GM21737 (cell line): ENCODE measurements at regions not wholly inside any gene's neighbourhood (a gene's known extent, or its start where the extent isn't known, plus 50 kb on each side); places are given as distances from the start of the nearest gene placed in this dataset.
"Not testable (repeated sequence)": the region's sequence is repeated elsewhere in the genome, so short reads cannot be mapped to it uniquely, and the experiment has no call there.

Experiments
- ATAC-seq: cut with Tn5 transposase; IDR thresholded peaks from one replicate; pipeline ENCODE4 v1.9.1; 2021; ENCODE audit warnings: mild to moderate bottlenecking, moderate library complexity; ENCODE audit not compliant: unreplicated experiment

DNA sequence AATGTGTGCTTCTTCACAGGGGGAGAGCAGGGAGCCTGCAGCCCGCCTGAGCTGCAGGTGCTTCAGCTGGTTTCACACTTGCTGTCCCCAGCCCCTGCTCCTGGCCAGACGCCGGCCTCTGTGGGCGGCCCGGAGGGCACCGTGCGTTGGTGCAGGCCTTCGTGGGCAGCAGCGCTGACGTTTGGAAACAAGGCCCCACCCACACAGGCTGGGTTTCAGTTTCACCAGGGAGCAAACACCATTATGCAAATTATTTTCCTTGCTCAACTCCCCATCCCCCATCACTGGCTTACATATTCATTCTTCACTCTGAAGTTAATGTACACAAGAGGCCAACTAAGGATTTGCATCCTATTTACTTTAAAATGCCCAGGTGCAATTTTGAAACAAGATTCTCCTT is 343.2 kb downstream of the BCL2L11 start:
- ATAC-seq, result peak; percentile 91

DNA sequence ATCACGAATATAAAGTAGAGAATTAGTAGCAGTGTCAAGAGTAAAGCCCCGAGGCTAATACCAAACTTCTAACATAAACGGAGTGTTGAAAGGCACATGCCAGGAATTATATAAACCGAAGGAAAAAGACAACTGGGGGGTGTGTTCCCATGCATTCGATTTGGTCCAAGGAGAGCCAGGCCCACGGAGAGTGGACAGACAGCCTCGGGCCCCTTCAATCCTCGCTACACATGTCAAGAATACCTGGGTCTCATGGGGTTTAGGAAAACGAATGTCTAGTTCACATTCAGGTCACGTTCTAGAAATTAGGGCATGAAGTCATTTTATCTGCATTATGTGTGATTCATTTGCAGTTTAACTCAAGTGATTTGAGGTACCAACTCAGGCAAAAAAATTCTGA is 343.7 kb downstream of the BCL2L11 start:
- ATAC-seq, result not testable (repeated sequence)

GRCh38 chr2:111465521-111465920 is 344.8 kb downstream of the BCL2L11 start:
- not testable (repeated sequence) for ATAC-seq

GRCh38 chr2:111466744-111467143 is 346.0 kb downstream of the BCL2L11 start:
- ATAC-seq, result not testable (repeated sequence)

- ATAC-seq, result not testable (repeated sequence)
Observed at GRCh38 chr2:111470924-111471323, 350.2 kb downstream of the BCL2L11 start.

- not testable (repeated sequence) for ATAC-seq
Observed at GRCh38 chr2:111471791-111472530, 351.2 kb downstream of the BCL2L11 start.

DNA sequence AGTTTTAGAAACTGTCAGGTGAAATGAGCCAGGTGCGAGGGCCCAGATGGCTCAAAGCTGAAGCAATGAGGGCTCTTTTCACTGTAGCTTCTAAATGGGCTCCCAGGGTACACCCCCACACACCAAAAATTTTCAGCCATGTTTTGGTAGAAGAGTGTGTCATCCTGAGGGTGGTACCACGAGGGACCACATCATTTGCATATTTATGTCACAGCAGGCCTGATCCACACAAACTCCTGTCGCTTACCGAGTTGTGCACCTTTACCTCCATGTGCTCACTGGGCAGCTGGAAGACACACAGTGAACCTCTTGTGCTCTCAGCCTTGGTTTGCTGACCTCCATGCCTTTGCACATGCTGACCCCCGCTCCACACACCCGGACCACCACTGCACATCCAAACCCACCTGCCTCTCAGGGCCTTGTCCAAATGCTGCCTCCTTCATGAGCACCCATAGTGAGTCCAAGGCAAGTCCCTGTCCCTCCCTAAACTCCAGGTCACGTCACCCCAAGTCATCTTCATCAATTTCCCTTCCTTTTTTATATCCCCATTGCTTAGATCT is 352.2 kb downstream of the BCL2L11 start:
- ATAC-seq, result not testable (repeated sequence)

GRCh38 chr2:111473522-111473921 is 352.8 kb downstream of the BCL2L11 start:
- not testable (repeated sequence) for ATAC-seq

DNA sequence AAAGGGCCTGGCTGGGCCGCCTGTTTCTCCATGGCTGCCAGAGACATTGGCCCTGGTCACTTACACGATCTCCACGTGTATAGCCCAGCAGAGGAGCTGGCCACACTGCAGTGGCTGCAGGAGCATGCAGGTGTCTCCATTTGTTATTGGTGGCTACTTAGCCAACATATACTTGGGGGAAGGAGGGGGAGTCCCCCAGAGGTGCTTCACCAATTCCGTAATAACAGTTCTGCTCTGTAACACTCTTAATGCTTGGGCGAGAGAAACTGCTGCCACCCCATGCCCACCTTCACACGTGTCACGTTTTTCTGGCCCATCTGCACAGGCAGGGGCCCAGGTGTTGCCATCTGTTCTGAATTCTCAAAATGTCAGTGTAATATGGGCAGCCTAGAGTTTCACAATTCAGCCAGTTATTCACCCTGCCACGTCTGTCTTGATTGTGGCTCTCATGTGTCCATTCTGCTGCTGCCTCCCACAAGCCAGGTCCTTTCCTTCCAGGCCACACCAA is 353.5 kb downstream of the BCL2L11 start:
- ATAC-seq, result not testable (repeated sequence)

DNA sequence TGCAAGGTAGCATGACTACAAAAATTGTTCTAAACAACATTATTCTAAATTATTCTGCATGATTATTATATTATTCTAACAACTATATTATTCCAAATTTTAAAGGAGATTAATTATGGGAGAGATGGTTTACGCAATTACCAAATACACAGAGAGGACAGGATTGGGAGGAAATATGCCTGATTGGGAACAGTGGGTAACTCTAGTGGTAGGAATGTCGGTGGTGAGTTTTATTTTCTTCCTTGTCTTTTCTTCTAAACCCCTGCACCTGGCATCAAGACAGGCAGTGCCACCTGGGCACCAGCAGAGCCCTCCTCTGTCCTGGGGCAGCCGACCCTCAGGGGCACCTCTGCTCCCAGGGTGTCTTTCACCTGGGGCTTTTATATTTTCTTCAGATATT is 357.6 kb downstream of the BCL2L11 start:
- not testable (repeated sequence) for ATAC-seq

DNA sequence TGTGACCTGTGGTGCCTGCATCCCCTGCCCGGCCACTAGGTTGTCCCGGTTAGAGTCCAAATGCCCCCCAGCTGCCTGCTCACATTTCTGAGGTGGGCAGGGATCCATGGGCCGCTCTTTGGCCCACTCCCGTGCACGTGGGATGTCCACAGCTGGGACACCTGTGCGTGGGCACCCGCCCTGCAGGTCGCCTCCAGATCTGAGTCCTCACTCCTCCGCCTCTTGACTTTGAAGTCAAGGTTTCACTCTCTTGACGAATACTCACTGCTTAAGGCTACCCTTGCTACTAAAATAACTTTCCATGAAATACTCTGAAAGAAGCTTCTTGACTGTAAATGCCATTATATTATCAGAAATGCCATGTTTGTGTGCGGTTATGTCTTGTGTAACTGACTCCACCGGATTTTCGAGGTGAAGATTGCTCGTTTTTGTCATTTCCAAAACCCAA is 358.2 kb downstream of the BCL2L11 start:
- ATAC-seq, result not testable (repeated sequence)

DNA sequence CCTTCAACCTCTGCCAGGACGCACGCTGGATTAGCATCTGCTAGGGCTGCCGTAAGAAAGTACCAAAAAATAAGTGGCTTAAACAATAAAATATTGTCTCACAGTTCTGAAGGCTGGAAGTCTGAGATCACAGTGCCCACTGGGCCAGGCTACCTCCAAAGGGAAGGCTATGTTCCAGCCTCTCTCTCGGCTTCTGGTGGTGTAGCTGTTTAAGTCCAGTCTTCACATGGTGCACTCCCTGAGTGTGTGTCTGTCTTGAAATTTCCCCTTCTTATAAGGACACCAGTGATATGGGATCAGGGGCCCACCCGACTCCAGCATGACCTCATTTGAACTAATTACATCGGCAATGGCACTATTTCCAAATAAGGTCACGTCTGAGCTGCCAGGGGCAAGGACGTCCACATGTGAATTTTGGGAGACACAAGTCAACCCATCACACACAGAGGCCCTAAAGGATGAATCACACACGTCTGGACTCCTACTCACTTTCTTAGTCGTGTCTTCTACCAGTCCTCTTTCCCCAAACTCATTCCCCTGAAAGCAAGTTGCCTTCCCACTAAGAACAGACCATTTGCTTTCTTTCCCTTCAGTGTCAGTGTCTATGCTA is 359.4 kb downstream of the BCL2L11 start:
- not testable (repeated sequence) for ATAC-seq

DNA sequence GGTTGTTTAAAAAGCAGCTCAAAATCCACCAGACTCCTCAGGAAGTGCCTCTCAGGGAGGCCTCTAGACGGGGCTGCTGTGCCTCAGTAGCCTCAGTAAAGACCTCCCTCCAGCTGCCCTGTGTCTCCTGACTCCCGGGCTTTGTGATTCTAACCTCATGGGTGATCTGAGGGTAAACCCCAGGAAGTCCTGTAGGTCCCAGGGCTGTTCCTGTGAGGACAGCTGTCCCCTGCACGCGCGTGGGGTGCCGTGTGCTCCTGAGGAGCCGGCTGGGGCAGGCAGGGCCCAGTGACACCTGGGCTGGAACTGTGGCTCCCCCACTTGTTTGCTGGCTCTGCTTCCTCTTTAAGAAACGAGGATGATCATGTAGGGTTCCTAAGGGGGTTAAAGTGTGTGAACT is 359.9 kb downstream of the BCL2L11 start:
- not testable (repeated sequence) for ATAC-seq

GRCh38 chr2:111481219-111481618 is 360.5 kb downstream of the BCL2L11 start:
- not testable (repeated sequence) for ATAC-seq

DNA sequence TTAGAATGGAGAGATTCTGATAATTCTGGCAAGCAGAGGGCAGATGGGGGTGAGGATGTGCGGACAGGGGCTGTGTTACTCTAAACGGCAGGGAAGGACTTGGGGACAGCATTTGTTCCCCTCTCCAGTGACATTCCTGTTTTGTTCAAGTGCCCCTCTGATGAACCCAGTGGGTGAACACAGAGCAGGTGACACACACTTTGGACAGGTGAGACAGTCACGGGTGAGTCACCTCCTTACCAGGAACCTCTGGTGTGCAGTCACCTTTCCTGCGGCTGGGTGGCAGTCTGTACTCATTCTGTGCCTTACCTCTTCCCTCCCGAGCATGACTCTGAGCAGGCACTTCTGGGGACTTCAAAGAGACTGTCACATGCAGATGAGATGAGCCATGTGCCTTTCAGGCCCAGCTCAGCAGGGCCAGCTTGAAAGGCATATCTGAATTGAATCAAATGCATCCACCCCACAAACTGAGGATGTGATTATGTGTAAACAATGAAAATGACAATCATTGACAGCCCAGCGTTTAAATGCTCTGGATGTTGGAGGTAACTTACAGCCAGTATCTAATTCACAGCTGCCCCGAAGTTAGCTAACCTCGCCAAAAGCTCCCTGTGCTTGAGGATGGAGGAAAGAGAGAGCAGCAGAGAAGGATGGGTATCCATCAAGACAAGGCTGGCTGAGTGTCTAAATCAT is 362.4 kb downstream of the BCL2L11 start:
- peak; percentile 72 for ATAC-seq

GRCh38 chr2:111484097-111484496 is 363.4 kb downstream of the BCL2L11 start:
- not testable (repeated sequence) for ATAC-seq

GRCh38 chr2:111485895-111486294 is 365.2 kb downstream of the BCL2L11 start:
- ATAC-seq, result not testable (repeated sequence)

DNA sequence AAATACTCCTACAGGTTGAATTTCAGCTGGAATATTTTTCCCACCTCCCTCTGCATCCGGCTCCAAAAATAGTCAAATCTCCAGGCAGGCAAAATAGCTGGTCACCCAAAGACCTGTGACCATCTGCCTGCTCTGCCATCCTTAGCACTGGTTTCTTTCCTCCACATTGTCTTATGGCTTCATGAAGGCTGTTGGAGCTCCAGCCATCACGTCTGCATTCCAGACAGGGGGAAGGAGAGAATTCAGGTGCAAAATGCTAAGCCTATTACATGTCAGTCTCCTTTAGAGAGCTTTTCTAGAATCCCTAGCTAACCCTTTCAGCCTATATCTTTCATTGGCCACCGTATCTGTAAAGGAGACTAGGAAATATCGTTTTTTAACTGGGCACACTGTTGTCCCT is 367.7 kb downstream of the BCL2L11 start:
- ATAC-seq, result not testable (repeated sequence)

DNA sequence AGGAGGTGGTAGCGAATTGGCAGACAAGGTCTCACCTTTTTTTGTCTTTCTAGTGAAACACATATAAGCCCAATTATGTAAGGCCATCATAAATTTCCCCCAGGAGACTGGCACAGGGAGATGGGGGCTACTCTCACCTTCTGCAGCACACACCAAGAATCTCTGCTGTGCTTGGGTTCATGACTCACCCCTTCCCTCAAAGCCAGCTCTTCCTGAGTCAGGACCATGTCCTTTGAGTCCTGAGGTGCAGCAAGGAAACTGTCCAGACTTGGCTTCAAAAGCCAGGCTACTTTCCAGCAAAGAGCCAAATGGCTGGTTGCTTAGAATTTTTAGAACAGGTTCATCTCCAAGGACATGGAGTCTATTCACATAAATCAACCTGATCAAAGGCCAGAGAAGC is 368.7 kb downstream of the BCL2L11 start:
- ATAC-seq, result not testable (repeated sequence)

GRCh38 chr2:111491181-111491580 is 370.5 kb downstream of the BCL2L11 start:
- ATAC-seq, result not testable (repeated sequence)

DNA sequence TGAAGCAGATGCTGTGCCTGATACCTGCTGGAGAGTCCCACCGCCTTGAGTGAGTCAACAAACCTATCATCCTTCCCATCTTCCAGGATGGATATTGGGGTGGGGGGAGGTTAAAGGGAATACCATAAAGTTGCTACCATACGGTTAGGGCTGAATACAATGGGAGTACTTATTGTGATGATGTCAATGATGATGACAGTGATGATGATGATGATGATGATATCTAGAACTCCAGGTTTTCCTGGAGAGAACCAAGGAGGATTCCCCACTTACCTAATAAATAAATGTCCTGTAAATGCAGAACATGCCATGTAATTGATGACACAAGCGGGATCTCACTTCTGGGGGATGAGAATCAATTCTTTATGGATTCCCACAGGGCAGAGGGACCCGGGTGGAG is 370.9 kb downstream of the BCL2L11 start:
- not testable (repeated sequence) for ATAC-seq
